Endothelial cell of umbilical vein (primary cell): ENCODE measurements at regions not wholly inside any gene's neighbourhood (a gene's known extent, or its start where the extent isn't known, plus 50 kb on each side); places are given as distances from the start of the nearest gene placed in this dataset.

Experiments used
- BruUV-seq: library from RNA; stranded (reverse); fragments of 400-500 nt; replicated peaks from 2 replicates; lab custom pipeline; 2021; lab: Mats Ljungman, UMichigan
- CTCF ChIA-PET: fragments of 300-600, 350-600 bp; sonication (Branson Sonifier 250); formaldehyde crosslinking; loops from one replicate; lab custom pipeline; 2021; ENCODE audit warnings: antibody characterized with exemption, inconsistent platforms; lab: Charles Lee
- POLR2A ChIA-PET: fragments of 300-600, 350-600 bp; sonication (Branson Sonifier 250); formaldehyde crosslinking; loops from one replicate; lab custom pipeline; 2021; ENCODE audit warnings: antibody characterized with exemption, inconsistent platforms; lab: Charles Lee
- DNase-seq: peaks from one replicate; pipeline ENCODE4 v3.0.0-alpha.2; 2011; ENCODE audit warnings: low read depth, low spot score
- FAIRE-seq: peaks from 2 replicates; lab custom pipeline; 2011; peaks lifted over from hg19 to GRCh38; lab: Jason Lieb, UNC
- H2AFZ ChIP-seq: 2 replicates; pipeline ENCODE4 v1.6.0; 2012; ENCODE audit warnings: low read depth, low read length, control low read depth, inconsistent platforms
- H3K27ac ChIP-seq: 2 replicates; pipeline ENCODE4 v1.5.1; 2011; ENCODE audit warnings: low read depth, mild to moderate bottlenecking, control low read depth, low read length, moderate library complexity; ENCODE audit not compliant: insufficient read depth
- H3K27me3 ChIP-seq, 2 experiments: 2 replicates each; pipeline versions ENCODE4 v1.6.0 to v1.6.1; 2011; ENCODE audit warnings: low read length in 2 of 2, mixed read lengths in 1 of 2; ENCODE audit not compliant: control insufficient read depth in 2 of 2, insufficient read depth in 2 of 2
- H3K36me3 ChIP-seq, 2 experiments: 2 replicates in 1 of 2; 3 replicates in 1 of 2; pipeline ENCODE4 v1.5.1; 2011; ENCODE audit warnings: low read length in 2 of 2, mild to moderate bottlenecking in 1 of 2, moderate library complexity in 1 of 2; ENCODE audit not compliant: control insufficient read depth in 2 of 2, insufficient read depth in 2 of 2; ENCODE audit errors: extremely low read depth in 1 of 2
- H3K4me1 ChIP-seq: 3 replicates; pipeline ENCODE4 v1.5.1; 2011; ENCODE audit warnings: mild to moderate bottlenecking, low read length; ENCODE audit not compliant: control insufficient read depth, insufficient read depth; ENCODE audit errors: extremely low read depth
- H3K4me2 ChIP-seq: 2 replicates; pipeline ENCODE4 v1.6.1; 2011; ENCODE audit warnings: low read length, control low read depth, mixed read lengths; ENCODE audit not compliant: insufficient read depth
- H3K4me3 ChIP-seq, 3 experiments: fragments of 200-600 bp in 1 of 3; sonication (generic), shearing (Covaris generic) in 1 of 3; replicated peaks in 1 of 3; 2 replicates each; pipeline ENCODE4 v1.5.1; 2011 to 2016; ENCODE audit warnings: control low read depth in 3 of 3, low read length in 3 of 3, mild to moderate bottlenecking in 2 of 3, inconsistent platforms in 1 of 3, low read depth in 1 of 3, moderate library complexity in 1 of 3; ENCODE audit not compliant: insufficient read depth in 1 of 3
- H3K79me2 ChIP-seq: 2 replicates; pipeline ENCODE4 v1.6.0; 2012; ENCODE audit warnings: low read length, inconsistent platforms; ENCODE audit not compliant: control insufficient read depth, insufficient read depth
- H3K9ac ChIP-seq: replicated peaks from 2 replicates; pipeline ENCODE3; 2011; ENCODE audit warnings: low read length, control low read depth; ENCODE audit not compliant: insufficient read depth; ENCODE audit errors: extremely low read depth
- H3K9me1 ChIP-seq: replicated peaks from 3 replicates; pipeline ENCODE4 v1.6.0; 2011; ENCODE audit warnings: mild to moderate bottlenecking, low read length; ENCODE audit not compliant: control insufficient read depth, insufficient read depth; ENCODE audit errors: extremely low read depth
- H3K9me3 ChIP-seq: replicated peaks from 2 replicates; pipeline ENCODE4 v1.5.1; 2012; ENCODE audit warnings: low read length, inconsistent platforms; ENCODE audit not compliant: control insufficient read depth, insufficient read depth
- H4K20me1 ChIP-seq: replicated peaks from 2 replicates; pipeline ENCODE3; 2011; ENCODE audit warnings: mild to moderate bottlenecking, low read length; ENCODE audit not compliant: control insufficient read depth, insufficient read depth; ENCODE audit errors: extremely low read depth
- CTCF ChIP-seq, 2 donors: IDR thresholded peaks; 1 replicate in 1 of 2; 2 replicates in 1 of 2; pipeline ENCODE4 v1.5.1; 2011; ENCODE audit warnings: low read length in 2 of 2, mild to moderate bottlenecking in 2 of 2, moderate library complexity in 2 of 2, control low read depth in 1 of 2, inconsistent platforms in 1 of 2, low read depth in 1 of 2; ENCODE audit not compliant: insufficient read depth in 1 of 2; ENCODE audit errors: extremely low read depth in 1 of 2
- EZH2 ChIP-seq: IDR thresholded peaks from 2 replicates; pipeline ENCODE4 v1.6.1; 2012; ENCODE audit warnings: borderline replicate concordance, low read depth, mild to moderate bottlenecking, moderate library complexity, low read length, inconsistent platforms; ENCODE audit not compliant: severe bottlenecking
- FOS ChIP-seq: IDR thresholded peaks from 2 replicates; pipeline ENCODE4 v1.6.1; 2011; ENCODE audit warnings: mild to moderate bottlenecking, low read length, moderate library complexity, borderline replicate concordance; ENCODE audit not compliant: insufficient read depth
- GATA2 ChIP-seq: IDR thresholded peaks from 2 replicates; pipeline ENCODE4 v1.7.0; 2011; ENCODE audit warnings: low read depth, mild to moderate bottlenecking, moderate library complexity, mixed read lengths, low read length; ENCODE audit not compliant: insufficient read length, insufficient read depth
- JUN ChIP-seq: IDR thresholded peaks from 2 replicates; pipeline ENCODE4 v1.6.1; 2011; ENCODE audit warnings: borderline replicate concordance, low read depth; ENCODE audit not compliant: insufficient read length, insufficient read depth
- MAX ChIP-seq: IDR thresholded peaks from 2 replicates; pipeline ENCODE4 v1.6.1; 2011; ENCODE audit not compliant: insufficient read depth, insufficient read length
- MYC ChIP-seq: IDR thresholded peaks from one replicate; pipeline ENCODE4 v1.6.1; 2011; ENCODE audit warnings: mild to moderate bottlenecking, low read depth, low read length
- POLR2A ChIP-seq: IDR thresholded peaks from 2 replicates; pipeline ENCODE4 v1.6.1; 2012; ENCODE audit warnings: low read depth, mild to moderate bottlenecking, control low read depth, low read length
- POLR2AphosphoS5 ChIP-seq: IDR thresholded peaks from 2 replicates; pipeline ENCODE4 v1.6.1; 2012; ENCODE audit warnings: low read depth, mild to moderate bottlenecking, control low read depth, low read length, moderate library complexity; ENCODE audit not compliant: insufficient read depth
- dilution Hi-C: fragments of 300-500 bp; cut with MboI; formaldehyde crosslinking; loops from one replicate; pipeline ENCODE4 v1.15.0; 2019; ENCODE audit warnings: low sequenced_read_pairs; ENCODE audit not compliant: extremely low pct_ligation_motif_present
- intact Hi-C: fragments of 100-400 bp; cut with micrococcal nuclease; formaldehyde crosslinking; loops from one replicate; pipeline ENCODE4 v1.10.0; 2022

GRCh38 chr4:173880897-173881296, 350.9 kb upstream of the HAND2 start:
- CTCF ChIA-PET = no interaction called here
- Histone ChIP-seq H3K9ac (no peak overlapping the region), H3K4me2 (no peak overlapping the region), H3K27me3 (no peaks in the 10 kb centered on the region), H3K4me1 (no peaks in the 10 kb centered on the region), H3K27ac (no peak overlapping the region), H3K79me2 (no peaks in the 10 kb centered on the region), H2AFZ (no peak overlapping the region), H4K20me1 (no peaks in the 10 kb centered on the region), H3K9me1 (no peaks in the 10 kb centered on the region), H3K9me3 (no peaks in the 10 kb centered on the region), H3K4me3 (no peak overlapping the region), H3K36me3 (no peaks in the 10 kb centered on the region)
- dilution Hi-C loops = no loop called here
- POLR2A ChIA-PET = no interaction called here
- FAIRE-seq = no peak
- no TSS peak for BruUV-seq
- TF ChIP-seq GATA2 = no peak
- no peak for TF ChIP-seq MYC
- no peak for TF ChIP-seq FOS
- TF ChIP-seq CTCF (IDR thresholded peaks at IDR 0.05; ENCODE audit: extremely low read depth in 1 of 2, insufficient read depth in 1 of 2, low read depth in 1 of 2, low read length in 2 of 2) = no peak
- no peak for TF ChIP-seq JUN
- TF ChIP-seq EZH2 = no peak
- TF ChIP-seq POLR2A = no peak
- no peak for TF ChIP-seq POLR2AphosphoS5
- TF ChIP-seq MAX = no peak
- no peak for DNase-seq
- intact Hi-C loops = no loop called here
